B cell (primary cell): ENCODE measurements at regions not wholly inside any gene's neighbourhood (a gene's known extent, or its start where the extent isn't known, plus 50 kb on each side); places are given as distances from the start of the nearest gene placed in this dataset.

Source experiments
- ATAC-seq: fragments of 200-7000 bp; cut with Tn5 transposase; one replicate; pipeline ENCODE4 v1.10.0; 2021; ENCODE audit warnings: low read depth, mild to moderate bottlenecking, moderate number of reproducible peaks, moderate library complexity
- CTCF ChIA-PET: fragments of 350-600 bp; sonication (Branson Sonifier 250); formaldehyde crosslinking; loops from one replicate; lab custom pipeline; 2021; ENCODE audit warnings: antibody characterized with exemption, inconsistent platforms; lab: Charles Lee
- POLR2A ChIA-PET: fragments of 350-600 bp; sonication (Branson Sonifier 250); formaldehyde crosslinking; loops from one replicate; lab custom pipeline; 2021; ENCODE audit warnings: antibody characterized with exemption; lab: Charles Lee
- DNase-seq: peaks from one replicate; pipeline ENCODE4 v3.0.0; 2013
- H2AFZ ChIP-seq: 2 replicates; pipeline ENCODE4 v1.6.1; 2012; ENCODE audit warnings: mild to moderate bottlenecking, low read depth, low read length; ENCODE audit not compliant: insufficient read depth, poor library complexity, severe bottlenecking
- H3K27ac ChIP-seq, 2 donors: 1 replicate in 1 of 2; 2 replicates in 1 of 2; pipeline ENCODE4 v1.5.1; 2012 to 2013; ENCODE audit warnings: low read length in 2 of 2, mild to moderate bottlenecking in 2 of 2, moderate library complexity in 1 of 2
- H3K27me3 ChIP-seq, 4 experiments: fragments of 200-600 bp in 1 of 4; sonication (generic) in 1 of 4; replicated peaks in 1 of 4; 1 replicate in 2 of 4; 2 replicates in 2 of 4; pipeline versions ENCODE4 v1.6.1 to v1.7.0; 2013 to 2016; ENCODE audit warnings: low read length in 3 of 4, mild to moderate bottlenecking in 2 of 4, mixed read lengths in 1 of 4, moderate library complexity in 1 of 4; ENCODE audit not compliant: insufficient read depth in 4 of 4, control insufficient read depth in 3 of 4; ENCODE audit errors: control extremely low read depth in 1 of 4
- H3K36me3 ChIP-seq, 2 experiments: replicated peaks in 1 of 2; 1 replicate in 1 of 2; 2 replicates in 1 of 2; pipeline versions ENCODE4 v1.6.1 to v1.7.1; 2013; ENCODE audit warnings: low read length in 1 of 2; ENCODE audit not compliant: insufficient read depth in 2 of 2, control insufficient read depth in 1 of 2; ENCODE audit errors: control extremely low read depth in 1 of 2, extremely low read depth in 1 of 2
- H3K4me1 ChIP-seq, 2 donors: fragments of 200-600 bp in 1 of 2; sonication (generic) in 1 of 2; 1 replicate in 1 of 2; 2 replicates in 1 of 2; pipeline versions ENCODE4 v1.5.1 to v1.6.1; 2013 to 2017; ENCODE audit warnings: low read length in 2 of 2; ENCODE audit not compliant: control insufficient read depth in 2 of 2, insufficient read depth in 2 of 2
- H3K4me2 ChIP-seq: replicated peaks from 2 replicates; pipeline ENCODE3; 2012; ENCODE audit warnings: mild to moderate bottlenecking, low read depth, low read length; ENCODE audit not compliant: poor library complexity, severe bottlenecking
- H3K4me3 ChIP-seq, 5 experiments: fragments of 200-600 bp in 1 of 5; sonication (generic) in 1 of 5; 1 replicate in 3 of 5; 2 replicates in 2 of 5; pipeline versions ENCODE4 v1.5.1 to v1.7.0; 2011 to 2016; ENCODE audit warnings: low read length in 4 of 5, mild to moderate bottlenecking in 4 of 5, low read depth in 2 of 5, control low read depth in 1 of 5, moderate library complexity in 1 of 5; ENCODE audit not compliant: insufficient read depth in 1 of 5; ENCODE audit errors: control extremely low read depth in 1 of 5, extremely low read depth in 1 of 5
- H3K79me2 ChIP-seq: fragments of 200-600 bp; sonication (generic); one replicate; pipeline ENCODE4 v1.6.0; 2016; ENCODE audit warnings: low read length; ENCODE audit not compliant: control insufficient read depth, insufficient read depth
- H3K9ac ChIP-seq: fragments of 200-600 bp; sonication (generic); 2 replicates; pipeline ENCODE4 v1.6.1; 2017; ENCODE audit warnings: mild to moderate bottlenecking, low read length, moderate library complexity
- H3K9me3 ChIP-seq, 3 donors: one replicate each; pipeline versions ENCODE4 v1.6.1 to v1.7.1; 2013; ENCODE audit warnings: low read length in 2 of 3; ENCODE audit not compliant: control insufficient read depth in 2 of 3, insufficient read depth in 1 of 3; ENCODE audit errors: control extremely low read depth in 1 of 3
- H4K20me1 ChIP-seq: 2 replicates; pipeline ENCODE4 v1.6.0; 2012; ENCODE audit warnings: mild to moderate bottlenecking, low read length; ENCODE audit not compliant: insufficient read depth, control insufficient read depth, poor library complexity, severe bottlenecking
- H3K27ac Mint-ChIP-seq: one replicate; pipeline ENCODE4 v1.8.0; 2021; ENCODE audit warnings: mixed read lengths
- H3K27me3 Mint-ChIP-seq: one replicate; pipeline ENCODE4 v1.8.0; 2021; ENCODE audit warnings: mixed read lengths
- H3K4me1 Mint-ChIP-seq: one replicate; pipeline ENCODE4 v1.8.0; 2021; ENCODE audit warnings: mixed read lengths
- H3K4me3 Mint-ChIP-seq: one replicate; pipeline ENCODE4 v1.8.0; 2021; ENCODE audit warnings: mixed read lengths
- H3K9me3 Mint-ChIP-seq: one replicate; pipeline ENCODE4 v1.8.0; 2022; ENCODE audit warnings: mixed read lengths; ENCODE audit not compliant: insufficient read depth
- EZH2 ChIP-seq: IDR thresholded peaks from 2 replicates; pipeline ENCODE4 v1.6.1; 2012; ENCODE audit warnings: borderline replicate concordance, low read depth, mild to moderate bottlenecking, moderate library complexity, low read length; ENCODE audit not compliant: insufficient read depth, poor library complexity, severe bottlenecking
- WGBS: methylation state at CpG from one replicate; pipeline ENCODE4 v1.1.5; 2013; ENCODE audit warnings: missing lambda C conversion rate; ENCODE audit not compliant: insufficient coverage; 5-methylcytosine and 5-hydroxymethylcytosine counted together
- intact Hi-C: fragments of 100-400 bp; cut with micrococcal nuclease; formaldehyde crosslinking; loops from one replicate; pipeline ENCODE4 v1.10.0; 2022
- TF ChIP-seq, protein P1 (sequence below): fragments of 200-600 bp; IDR thresholded peaks from one replicate; pipeline ENCODE4 v1.8.0; 2022; ENCODE audit warnings: antibody characterized with exemption, mild to moderate bottlenecking

DNA sequence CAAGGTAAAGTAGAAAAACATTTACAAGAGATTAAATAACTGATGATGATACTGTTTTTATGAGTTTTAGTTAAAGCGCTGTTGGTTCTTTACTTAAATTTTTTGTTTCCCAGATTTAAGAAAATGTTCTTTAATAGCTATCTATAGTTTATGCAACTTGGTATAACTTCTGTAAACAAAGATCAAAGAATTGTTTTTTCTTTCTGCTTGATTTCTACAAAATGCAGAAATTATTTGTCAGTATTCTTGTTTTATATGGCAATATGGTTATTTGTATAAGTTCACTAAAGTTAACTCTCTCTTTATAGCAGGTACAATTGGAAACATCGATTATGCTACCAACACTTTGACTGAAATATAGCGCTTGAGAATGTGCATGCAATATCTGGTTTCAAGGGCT, 2465.1 kb upstream of the PCDH20 start:
- Histone ChIP-seq H3K9ac (no peak overlapping the region), H3K36me3 (no peaks in the 10 kb centered on the region), H3K9me3 (no peaks in the 10 kb centered on the region), H3K27me3 (no peaks in the 10 kb centered on the region), H3K79me2 (no peaks in the 10 kb centered on the region), H3K4me2 (no peak overlapping the region), H2AFZ (no peak overlapping the region), H3K27ac (no peak overlapping the region), H3K4me3 (no peak overlapping the region), H3K4me1 (no peaks in the 10 kb centered on the region), H4K20me1 (no peaks in the 10 kb centered on the region)
- CTCF ChIA-PET = no interaction called here
- TF ChIP-seq, protein P1, sequence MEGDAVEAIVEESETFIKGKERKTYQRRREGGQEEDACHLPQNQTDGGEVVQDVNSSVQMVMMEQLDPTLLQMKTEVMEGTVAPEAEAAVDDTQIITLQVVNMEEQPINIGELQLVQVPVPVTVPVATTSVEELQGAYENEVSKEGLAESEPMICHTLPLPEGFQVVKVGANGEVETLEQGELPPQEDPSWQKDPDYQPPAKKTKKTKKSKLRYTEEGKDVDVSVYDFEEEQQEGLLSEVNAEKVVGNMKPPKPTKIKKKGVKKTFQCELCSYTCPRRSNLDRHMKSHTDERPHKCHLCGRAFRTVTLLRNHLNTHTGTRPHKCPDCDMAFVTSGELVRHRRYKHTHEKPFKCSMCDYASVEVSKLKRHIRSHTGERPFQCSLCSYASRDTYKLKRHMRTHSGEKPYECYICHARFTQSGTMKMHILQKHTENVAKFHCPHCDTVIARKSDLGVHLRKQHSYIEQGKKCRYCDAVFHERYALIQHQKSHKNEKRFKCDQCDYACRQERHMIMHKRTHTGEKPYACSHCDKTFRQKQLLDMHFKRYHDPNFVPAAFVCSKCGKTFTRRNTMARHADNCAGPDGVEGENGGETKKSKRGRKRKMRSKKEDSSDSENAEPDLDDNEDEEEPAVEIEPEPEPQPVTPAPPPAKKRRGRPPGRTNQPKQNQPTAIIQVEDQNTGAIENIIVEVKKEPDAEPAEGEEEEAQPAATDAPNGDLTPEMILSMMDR = no peak
- TF ChIP-seq EZH2 = no peak
- Mint-ChIP-seq H3K4me3 (no peak overlapping the region), H3K9me3 (peaks cover 2% of the 10 kb centered on the region), H3K27ac (no peak overlapping the region), H3K27me3 (no peaks in the 10 kb centered on the region), H3K4me1 (no peaks in the 10 kb centered on the region)
- no peak for DNase-seq
- ATAC-seq = no peak
- 50% methylated on average over 2 of the region's 3 CpGs for WGBS
- POLR2A ChIA-PET = no interaction called here
- intact Hi-C loops = no loop called here

DNA sequence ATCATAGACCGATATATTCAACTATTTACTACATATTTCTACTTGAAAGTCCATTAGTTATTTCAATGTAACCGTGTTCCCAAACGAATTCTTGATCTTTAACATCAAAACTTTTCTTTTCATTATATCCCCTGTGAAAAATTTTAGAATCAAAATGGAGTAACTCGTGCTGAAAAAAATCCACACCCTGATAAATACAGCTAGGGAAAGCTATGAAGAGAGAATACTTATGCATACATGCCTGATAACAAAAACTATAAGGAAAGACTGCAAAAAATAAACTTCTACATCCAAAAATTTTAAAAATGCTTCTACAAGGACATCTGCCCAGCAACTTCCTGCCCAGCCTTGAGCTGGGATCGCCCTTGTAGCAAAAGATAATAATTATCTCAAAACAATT, 2458.3 kb upstream of the PCDH20 start:
- Mint-ChIP-seq H3K27me3 (no peaks in the 10 kb centered on the region), H3K4me3 (no peak overlapping the region), H3K27ac (no peak overlapping the region), H3K4me1 (no peaks in the 10 kb centered on the region), H3K9me3 (no peaks in the 10 kb centered on the region)
- no peak for DNase-seq
- H3K27me3 ChIP-seq = no peaks in the 10 kb centered on the region
- H2AFZ ChIP-seq = no peak overlapping the region
- WGBS = no CpG with 5 or more reads among the region's 5 CpGs
- H3K9me3 ChIP-seq = peaks cover 0 to 3% (median 0%) of the 10 kb centered on the region in 3 donors
- no peak overlapping the region for H3K27ac ChIP-seq
- H3K4me2 ChIP-seq = no peak overlapping the region
- ChIA-PET POLR2A (no interaction called here), CTCF (no interaction called here)
- H3K36me3 ChIP-seq = no peaks in the 10 kb centered on the region
- no peak for ATAC-seq
- H3K4me3 ChIP-seq = no peak overlapping the region
- H4K20me1 ChIP-seq = no peaks in the 10 kb centered on the region
- intact Hi-C loops = no loop called here
- no peaks in the 10 kb centered on the region for H3K79me2 ChIP-seq
- no peak overlapping the region for H3K9ac ChIP-seq
- TF ChIP-seq, protein P1 = no peak
- H3K4me1 ChIP-seq = no peaks in the 10 kb centered on the region
